GM21526 (cell line): ENCODE measurements at regions not wholly inside any gene's neighbourhood (a gene's known extent, or its start where the extent isn't known, plus 50 kb on each side); places are given as distances from the start of the nearest gene placed in this dataset.

ENCODE experiments used
- ATAC-seq: cut with Tn5 transposase; IDR thresholded peaks from one replicate; pipeline ENCODE4 v1.9.1; 2021; ENCODE audit warnings: moderate library complexity; ENCODE audit not compliant: unreplicated experiment, low FRiP score

DNA sequence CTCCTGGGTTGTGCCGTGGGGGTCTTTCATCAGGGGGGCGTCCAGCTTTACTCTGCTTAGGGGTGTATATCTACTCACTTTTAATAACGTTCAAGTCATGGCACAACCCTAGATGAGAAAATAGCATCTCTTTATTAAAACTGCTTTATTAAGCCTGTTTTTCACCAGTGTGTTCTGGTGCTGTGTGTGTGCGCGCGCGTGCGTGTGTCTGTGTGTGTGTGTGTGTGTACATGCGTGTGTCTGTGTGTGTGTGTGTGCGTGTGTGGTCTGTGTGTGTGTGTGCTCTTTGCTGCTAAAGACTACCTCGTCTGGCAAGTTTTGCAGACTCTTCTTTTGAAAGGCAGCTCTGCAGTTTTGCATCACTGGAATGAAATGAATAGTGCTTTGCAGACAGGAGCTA is 390.9 kb upstream of the MKI67 start:
- no peak for ATAC-seq

DNA sequence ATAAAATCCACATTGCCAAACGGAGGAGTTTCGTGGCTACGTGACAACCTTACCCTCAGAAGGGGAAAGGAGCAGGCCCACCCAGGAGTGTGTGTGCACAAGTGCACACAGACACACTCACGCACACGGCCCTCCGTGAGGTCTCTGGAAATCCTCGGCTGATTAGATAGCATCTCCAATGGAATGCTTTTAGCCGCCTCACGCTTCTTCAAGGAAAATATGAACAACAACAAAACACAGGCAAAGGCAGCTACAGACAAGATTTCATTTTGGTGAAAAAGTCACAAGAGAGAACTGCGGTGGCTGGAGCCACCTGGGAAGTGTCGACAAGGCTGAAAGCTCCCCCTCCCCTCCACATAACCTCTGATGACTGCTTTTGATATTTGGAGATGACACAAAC is 391.8 kb upstream of the MKI67 start:
- no peak for ATAC-seq

DNA sequence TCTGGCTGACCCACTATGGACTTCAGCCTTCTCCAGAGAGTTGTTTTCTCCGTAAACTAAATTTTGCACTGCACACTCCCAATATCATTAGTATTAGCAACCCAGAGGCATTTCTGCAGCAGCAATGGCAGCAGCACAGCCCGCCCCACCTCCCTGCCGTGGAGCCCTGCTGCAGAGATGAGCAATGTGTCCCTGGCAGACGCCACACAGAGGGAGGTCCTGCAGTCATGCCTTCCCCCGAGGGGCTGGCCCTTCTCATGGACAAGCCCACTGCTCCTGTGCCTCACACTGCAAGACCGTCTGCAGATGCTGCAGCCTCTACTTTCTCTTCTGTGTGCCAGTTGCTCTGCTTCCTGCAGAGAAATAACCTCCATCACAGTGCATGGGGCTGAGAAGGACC is 393.4 kb upstream of the MKI67 start:
- no peak for ATAC-seq

DNA sequence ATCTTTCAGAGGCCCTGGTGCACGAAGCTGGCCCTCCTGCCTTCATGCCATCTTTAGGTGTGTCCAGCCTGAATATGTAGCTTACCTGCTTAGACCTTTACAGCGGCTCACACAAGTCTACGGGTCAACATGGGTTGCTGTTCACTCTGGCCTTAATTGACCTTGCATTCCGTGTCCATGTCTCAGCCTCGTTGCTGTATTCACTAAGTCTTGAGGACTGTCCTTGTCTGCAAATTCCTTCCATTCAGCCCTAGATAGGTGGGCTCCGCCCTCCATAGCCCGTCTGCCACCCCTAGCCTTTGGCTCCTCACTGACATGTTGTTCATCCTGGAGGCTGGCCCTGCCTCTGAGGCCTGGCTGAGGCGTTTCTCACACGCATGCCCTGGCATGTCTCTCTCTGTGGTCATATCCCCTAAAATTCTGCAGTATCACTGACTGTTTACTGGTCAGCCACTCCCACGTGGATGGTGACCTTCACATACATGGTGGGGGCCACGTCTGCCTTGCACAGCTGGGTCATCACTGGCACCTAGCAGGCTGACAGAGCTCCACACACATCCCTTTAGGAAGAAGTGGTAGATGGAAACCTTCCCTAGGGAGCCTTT is 394.1 kb upstream of the MKI67 start:
- no peak for ATAC-seq

DNA sequence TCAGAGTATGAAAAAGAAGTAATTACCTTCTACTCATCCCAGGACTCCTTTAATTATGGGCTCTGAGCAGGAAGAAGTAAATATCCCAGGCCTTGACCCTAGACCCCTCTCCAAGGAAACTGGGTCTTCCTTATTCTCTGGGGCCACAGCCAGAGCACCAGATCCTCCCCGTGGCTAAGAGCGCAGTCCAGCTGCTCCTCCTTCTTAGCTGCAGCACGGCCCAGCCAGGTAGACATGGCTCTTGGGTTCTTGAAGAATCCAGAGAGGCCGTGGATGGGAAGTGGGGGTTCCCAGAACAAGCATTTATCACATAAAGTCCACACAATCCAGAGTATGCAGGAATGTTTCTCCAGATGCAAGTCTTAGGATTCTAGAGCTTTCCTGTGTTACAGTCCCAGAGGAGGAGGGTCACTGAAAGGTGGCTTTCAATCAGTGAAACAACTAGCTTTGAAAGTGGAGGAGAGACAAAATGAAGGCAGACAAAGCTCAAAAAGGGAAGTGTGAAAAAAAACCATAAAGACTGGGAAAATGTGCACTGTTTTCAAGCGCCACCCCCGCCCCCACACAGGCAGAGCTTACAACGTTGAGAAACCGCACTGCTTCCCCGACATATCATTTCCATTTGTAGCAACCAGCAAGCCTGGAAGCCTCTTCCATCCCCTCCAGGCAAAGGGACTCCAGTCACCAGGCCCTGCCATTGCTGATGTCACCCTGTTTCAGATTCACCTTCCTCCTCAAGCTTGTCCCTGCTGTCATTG is 396.5 kb upstream of the MKI67 start:
- no peak for ATAC-seq

DNA sequence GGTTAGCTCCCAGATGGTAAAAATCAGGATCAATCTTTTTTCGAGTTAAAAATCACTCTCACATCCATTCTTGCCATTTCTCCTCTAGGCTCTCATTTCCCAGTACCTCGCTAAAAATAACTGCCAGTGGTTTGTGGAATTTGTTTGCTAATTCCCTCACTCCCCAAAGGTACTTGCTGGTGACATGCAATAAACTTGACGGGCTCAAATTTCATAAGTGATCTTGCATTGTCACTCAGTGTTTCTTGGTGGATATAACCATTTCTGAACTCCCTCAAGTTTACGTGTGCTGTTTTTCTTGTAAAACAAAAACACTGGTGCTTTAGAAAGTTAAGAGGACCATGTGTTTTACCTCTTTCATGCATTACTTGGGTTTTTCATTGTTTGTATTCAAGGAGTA is 399.2 kb upstream of the MKI67 start:
- ATAC-seq = no peak

DNA sequence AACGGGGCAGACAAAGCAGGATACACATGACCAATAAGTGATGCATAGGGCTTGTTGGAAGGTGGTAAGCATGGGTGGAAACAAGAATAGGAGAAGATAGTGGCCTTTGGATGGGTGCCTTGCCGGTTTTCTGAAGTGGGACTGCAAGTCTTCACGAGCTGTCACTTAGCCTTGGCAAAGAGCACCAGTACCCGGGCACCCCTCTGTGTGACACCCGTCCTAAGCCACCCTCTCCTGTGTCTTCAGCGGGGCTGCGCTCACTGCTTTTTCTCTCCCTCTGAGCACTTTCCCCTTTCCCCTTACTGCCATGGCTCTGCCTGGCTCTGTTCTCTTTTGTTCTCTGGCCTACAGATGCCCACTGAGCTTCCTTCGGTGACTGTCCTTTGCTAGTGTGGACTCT is 399.7 kb upstream of the MKI67 start:
- ATAC-seq = no peak

DNA sequence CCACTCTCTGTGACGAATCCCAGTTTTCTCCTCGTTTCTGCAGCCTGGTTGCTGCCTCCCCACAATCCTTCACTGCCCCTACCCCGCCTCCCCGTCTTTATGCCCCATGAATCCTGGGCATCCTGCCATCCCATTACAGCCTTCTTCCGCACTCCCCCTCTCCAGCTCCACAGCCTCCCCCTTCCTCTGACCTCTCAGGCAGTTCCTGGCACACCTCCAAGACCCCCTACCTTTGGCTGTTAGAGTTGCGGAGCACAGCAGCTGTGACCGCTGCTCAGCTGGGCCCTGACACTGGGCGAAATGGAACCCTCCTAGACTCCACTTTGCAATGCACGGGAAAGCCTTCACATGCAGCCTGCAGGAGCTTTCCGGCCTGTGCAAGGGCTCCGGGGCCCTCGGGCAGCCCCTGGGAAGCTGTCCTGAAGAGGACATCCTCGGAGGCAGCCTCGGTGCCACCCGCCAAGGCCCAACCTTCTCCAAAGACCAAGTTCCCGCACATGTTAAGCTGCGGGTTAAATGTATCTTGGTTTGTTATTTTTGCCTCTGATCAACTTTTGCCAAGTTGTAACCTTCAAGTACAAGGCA is 400.7 kb upstream of the MKI67 start:
- ATAC-seq = no peak

DNA sequence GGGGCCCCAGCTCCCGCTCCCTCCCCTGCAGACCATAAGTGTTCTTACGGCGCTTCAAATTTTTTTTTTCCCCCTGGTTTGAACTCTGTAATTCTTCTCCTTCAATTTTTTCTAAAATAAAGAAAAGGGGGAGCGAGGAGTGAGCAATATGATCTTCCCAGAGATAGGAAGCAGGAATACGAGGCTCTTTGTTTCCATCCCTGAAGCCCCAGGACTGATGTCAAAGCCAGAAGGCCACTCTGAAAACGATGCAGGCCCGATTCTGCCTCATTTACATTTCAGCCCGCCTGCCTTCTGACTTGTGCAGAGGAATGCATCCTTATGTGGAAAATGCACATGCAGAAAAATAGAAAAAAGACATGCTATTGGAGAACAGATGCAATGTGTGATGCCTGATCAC is 401.5 kb upstream of the MKI67 start:
- no peak for ATAC-seq

DNA sequence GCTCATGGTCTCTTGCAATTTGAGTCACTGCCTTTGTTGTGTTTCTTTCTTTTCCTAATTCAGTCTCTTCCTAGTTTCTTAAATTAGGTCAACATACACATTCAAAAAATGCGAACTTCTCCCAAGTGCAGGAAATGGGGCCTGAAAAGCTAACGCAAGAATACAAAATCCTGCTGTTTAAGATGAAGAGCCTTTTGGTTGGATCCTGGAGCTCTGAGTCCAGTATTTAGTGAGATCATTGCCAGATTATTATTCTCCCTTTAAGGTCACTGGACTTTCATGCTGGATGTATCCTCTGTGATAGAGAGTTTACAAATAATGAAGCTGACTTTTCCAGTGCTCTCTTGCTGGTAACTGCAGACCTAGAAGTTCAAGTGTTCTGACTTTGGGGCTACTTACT is 401.9 kb upstream of the MKI67 start:
- ATAC-seq = no peak

DNA sequence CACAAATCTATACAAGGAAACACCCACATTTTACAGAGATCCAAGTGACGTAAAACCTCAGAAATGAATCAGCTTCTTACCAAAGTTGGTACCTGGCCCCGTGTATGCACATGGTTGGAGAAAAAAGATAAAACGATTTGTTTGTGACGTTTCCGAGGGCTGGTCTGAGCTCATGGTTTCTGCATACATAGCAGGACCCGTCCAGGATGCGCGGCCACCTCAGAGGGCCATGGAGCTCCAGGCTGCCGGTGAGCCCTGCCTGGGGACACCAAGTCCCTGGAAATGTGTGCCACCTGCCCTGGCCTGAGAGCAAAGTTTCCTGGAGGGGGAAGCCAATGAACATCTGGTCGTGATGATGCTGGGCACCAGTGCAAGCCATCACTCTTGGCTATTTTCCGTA is 402.6 kb upstream of the MKI67 start:
- no peak for ATAC-seq

DNA sequence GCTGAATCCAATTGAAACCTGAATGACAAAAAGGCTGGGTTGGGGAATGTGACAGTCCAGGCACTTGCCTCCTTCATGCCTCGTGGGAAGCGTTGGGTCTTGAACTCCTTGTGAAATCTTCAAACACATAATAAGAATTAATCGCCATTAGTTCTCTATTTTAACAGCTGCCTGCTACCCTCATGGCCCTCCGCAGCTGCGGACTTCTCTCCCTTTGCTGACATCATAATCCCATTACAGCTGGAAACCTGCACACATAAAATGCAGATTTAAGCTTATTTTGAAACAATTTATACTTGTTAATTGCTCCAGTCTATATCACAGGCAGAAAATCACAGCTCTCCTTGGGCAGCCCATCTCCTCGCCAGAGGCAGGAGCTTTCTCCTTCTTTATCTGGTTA is 403.0 kb upstream of the MKI67 start:
- no peak for ATAC-seq

DNA sequence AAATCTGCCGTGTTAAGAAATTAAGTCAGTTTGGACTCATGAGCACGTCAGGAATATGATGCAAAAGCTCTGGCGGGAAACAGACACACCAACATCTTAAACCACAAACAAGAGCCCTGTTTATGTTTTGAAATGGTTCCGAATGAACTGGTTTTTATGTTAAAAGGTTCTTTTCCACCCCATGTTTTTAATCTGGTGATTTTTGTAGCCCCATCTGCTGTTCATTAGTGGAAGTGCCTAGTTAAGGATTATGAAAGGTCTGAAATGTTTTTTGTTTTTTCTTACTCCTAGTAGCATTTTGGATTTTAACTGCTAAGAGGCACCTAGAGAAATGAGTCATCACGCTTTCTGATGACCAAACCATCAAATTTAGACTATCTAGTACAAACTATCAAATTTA is 404.1 kb upstream of the MKI67 start:
- no peak for ATAC-seq

DNA sequence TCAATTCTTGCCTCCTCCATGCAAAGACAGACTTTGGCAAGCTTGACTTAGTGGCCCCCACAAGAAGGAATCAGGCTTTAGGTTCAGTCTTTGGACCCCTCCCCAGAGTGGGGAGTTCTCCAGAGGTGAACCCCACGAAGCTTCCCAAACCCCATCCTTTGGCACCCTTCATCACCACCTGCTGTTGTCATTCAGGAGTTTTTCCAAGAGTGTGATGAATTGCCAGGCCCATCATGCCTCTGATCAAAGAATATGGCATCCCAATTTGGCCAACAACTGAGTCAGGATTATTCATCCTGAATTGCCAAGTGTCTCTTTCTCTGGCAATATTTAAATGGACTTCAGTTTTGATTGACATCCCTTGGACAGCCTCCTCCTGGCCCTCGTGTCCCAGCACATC is 404.7 kb upstream of the MKI67 start:
- no peak for ATAC-seq

DNA sequence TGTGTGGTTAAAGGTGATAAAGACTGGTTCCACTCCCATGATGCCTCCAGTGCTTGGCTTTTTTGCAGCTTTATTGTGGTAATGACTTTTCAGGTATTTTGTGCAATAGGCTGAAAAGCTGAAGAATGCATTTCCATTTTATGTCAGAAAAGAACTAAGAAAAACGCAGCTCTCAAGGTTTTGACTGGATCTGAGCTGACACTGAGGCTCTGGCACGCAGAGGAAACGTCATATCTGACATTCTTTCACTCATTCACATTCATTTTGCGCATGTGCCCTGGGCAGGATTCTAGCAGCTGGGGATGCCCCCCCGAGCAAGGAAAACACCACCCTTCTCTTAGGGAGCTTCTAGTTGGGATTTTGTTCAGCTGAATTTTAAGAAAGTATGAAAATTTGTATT is 408.5 kb upstream of the MKI67 start:
- no peak for ATAC-seq

DNA sequence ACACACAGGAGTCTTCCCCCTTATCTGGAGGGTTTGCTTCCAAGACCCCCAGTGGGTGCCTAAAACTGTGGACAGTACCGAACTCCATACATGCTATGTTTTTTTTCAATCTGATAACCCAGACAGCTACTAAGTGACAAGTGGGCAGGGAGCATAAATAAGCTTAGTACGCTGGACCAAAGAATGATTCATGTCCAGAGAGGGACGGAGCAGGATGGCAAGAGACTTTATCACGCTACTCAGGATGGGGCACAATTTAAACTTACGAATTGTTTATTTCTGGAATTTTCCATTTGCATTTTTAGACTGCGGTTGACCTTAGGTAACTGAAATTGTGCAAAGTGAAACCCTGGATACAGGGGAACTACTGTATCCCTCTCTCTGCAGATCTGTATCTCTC is 410.0 kb upstream of the MKI67 start:
- ATAC-seq = no peak

DNA sequence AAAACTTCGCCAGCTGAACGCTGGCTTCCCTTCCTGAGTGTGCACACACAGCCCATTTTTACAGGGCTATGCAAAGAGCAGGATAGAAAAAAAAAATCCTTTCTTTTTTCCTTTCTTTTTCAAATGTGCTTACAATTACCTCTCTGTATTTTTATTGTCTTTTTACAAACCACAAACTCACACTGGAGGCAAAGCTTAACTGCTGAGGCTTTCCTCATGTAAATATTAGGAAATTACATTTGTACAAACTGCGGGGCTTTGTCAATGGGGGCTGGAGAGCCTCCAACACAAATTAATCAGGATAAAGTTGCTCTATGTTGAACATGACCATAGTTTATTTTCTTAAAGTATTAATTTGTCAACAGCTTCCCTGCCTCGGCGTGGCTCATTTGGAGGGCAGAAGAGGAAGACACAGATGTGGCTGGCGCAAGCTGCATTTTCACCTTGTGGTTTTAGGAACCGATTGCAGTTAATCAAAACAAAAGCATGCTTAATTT is 411.7 kb upstream of the MKI67 start:
- no peak for ATAC-seq

DNA sequence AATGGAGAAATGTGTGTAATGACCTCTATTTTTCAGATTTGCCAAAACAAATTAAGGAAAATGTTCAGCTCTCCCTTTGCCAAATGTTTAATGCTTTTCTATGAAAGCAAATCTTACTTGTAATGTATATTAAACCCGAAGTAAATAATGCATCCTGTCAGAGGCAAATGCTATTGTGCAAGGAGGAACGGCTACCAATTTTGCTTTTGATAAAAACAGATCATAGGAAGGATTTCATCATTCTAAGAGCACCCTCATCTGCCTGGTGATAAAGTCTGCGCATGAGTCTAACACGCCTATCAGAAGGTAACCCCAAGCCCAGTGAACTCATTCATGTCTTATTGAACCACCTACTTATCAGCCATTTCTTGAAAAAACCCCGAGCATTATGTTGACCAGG is 412.4 kb upstream of the MKI67 start:
- no peak for ATAC-seq

DNA sequence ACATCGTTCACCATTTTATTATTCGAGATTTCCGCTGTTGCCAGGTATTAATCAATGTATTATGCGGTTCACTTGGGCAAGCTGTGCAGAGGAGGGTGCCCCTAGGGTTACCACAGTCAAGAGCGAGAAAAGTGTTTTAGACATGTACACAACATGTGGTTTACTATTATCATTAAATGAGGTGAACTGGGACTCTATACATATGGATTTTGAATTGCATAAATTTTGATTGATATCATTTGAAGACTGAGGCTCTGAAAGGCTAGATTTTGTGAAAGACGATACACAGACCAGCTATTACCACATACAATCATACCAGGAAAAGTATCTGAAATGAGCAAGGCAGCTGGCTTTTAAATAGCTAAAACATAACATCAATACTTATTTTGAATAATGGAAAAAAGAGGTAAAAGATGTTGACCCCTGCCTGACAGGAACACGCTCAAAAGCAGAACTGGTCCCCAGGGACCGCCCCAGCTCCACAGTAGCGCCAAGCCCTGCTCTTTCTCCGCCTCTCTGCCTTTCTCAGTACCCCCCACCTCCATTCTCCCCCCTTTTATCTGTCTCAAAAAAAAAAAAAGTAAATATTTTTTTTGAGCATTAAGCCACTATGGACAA is 413.4 kb upstream of the MKI67 start:
- ATAC-seq = no peak

DNA sequence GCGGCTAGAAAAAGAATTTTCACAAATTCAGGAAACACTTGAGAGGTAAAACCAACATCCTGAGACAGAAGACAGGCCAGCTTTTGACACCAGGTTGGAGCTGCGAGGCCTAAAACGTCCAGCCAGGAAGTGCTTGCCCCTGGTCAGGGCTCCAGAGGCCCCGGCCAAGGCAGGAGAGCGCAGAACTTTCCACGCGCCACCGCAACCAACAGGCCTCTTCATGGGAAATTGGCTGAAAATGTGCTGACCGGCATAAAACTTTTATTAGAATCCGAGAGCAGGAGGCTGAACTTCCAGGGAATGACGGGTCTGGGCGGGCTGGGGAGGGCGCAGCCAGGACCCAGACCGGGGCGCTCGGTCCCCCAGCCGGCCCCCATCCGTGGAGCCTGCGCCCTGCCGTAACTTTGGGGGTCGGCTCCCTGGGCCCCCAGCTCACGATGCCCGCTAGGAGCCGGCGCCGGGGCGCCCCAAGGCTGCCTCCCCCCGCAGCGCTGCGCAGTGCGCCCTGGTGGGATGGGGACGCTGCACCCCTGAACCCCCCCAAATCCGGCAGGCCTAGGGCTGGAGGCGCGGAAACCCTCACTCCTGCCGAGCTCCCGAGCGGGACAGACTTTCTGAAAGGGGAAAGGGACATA is 414.0 kb upstream of the MKI67 start:
- no peak for ATAC-seq
